DMS 273 (cell line): ENCODE measurements at regions not wholly inside any gene's neighbourhood (a gene's known extent, or its start where the extent isn't known, plus 50 kb on each side); places are given as distances from the start of the nearest gene placed in this dataset.
A peak's percentile ranks its signal among the peaks of the same experiment; 100 is the strongest.
"Not testable (repeated sequence)": the region's sequence is repeated elsewhere in the genome, so short reads cannot be mapped to it uniquely, and the experiment has no call there.

Experiments
- DNase-seq: peaks from one replicate; lab custom pipeline; 2025; ENCODE audit not compliant: unreplicated experiment; lab: John Stamatoyannopoulos, UW

GRCh38 chr16:65372171-65372570, 250.3 kb upstream of the CDH11 start:
- DNase-seq = no peak

GRCh38 chr16:65365732-65366715, 244.2 kb upstream of the CDH11 start:
- DNase-seq = no peak

GRCh38 chr16:65356721-65357120, 234.9 kb upstream of the CDH11 start:
- DNase-seq = not testable (repeated sequence)

GRCh38 chr16:65355706-65356105, 233.8 kb upstream of the CDH11 start:
- no peak for DNase-seq

GRCh38 chr16:65353183-65353582, 231.3 kb upstream of the CDH11 start:
- no peak for DNase-seq

GRCh38 chr16:65349626-65350025, 227.8 kb upstream of the CDH11 start:
- DNase-seq = no peak

GRCh38 chr16:65343556-65343955, 221.7 kb upstream of the CDH11 start:
- DNase-seq = no peak

GRCh38 chr16:65342231-65342866, 220.5 kb upstream of the CDH11 start:
- DNase-seq = peak; percentile 1

- DNase-seq = no peak
These were observed 217.2 kb upstream of the CDH11 start for GRCh38 chr16:65339062-65339461.

- no peak for DNase-seq
These were observed 214.3 kb upstream of the CDH11 start for GRCh38 chr16:65336160-65336559.

GRCh38 chr16:65334081-65334480, 212.2 kb upstream of the CDH11 start:
- no peak for DNase-seq

- DNase-seq = no peak
These were observed 211.4 kb upstream of the CDH11 start for GRCh38 chr16:65333283-65333682.

- DNase-seq = no peak
These were observed 205.5 kb upstream of the CDH11 start for GRCh38 chr16:65327346-65327745.

- DNase-seq = no peak
These were observed 201.9 kb upstream of the CDH11 start for GRCh38 chr16:65323655-65324237.

GRCh38 chr16:65319621-65320231, 197.9 kb upstream of the CDH11 start:
- DNase-seq = no peak

- DNase-seq = no peak
These were observed 196.9 kb upstream of the CDH11 start for GRCh38 chr16:65318590-65319257.

GRCh38 chr16:65318138-65318537, 196.3 kb upstream of the CDH11 start:
- peak; percentile 47 for DNase-seq

GRCh38 chr16:65316808-65317207, 194.9 kb upstream of the CDH11 start:
- DNase-seq = no peak

GRCh38 chr16:65315081-65315780, 193.4 kb upstream of the CDH11 start:
- no peak for DNase-seq

GRCh38 chr16:65314627-65315008, 192.8 kb upstream of the CDH11 start:
- DNase-seq = no peak
